Breast epithelium (tissue), 4 donors: ENCODE measurements at regions not wholly inside any gene's neighbourhood (a gene's known extent, or its start where the extent isn't known, plus 50 kb on each side); places are given as distances from the start of the nearest gene placed in this dataset.

ENCODE experiments used
- DNase-seq, 2 donors: peaks; one replicate each; pipeline ENCODE4 v3.0.0-alpha.2; 2019; ENCODE audit warnings: low spot score in 2 of 2
- H3K27ac ChIP-seq, 2 donors: fragments of 200-600 bp; sonication (generic) in 1 of 2; one replicate each; pipeline ENCODE4 v1.5.1; 2016 to 2019; ENCODE audit warnings: mild to moderate bottlenecking in 1 of 2
- H3K27me3 ChIP-seq, 2 donors: fragments of 200-600 bp; sonication (generic) in 1 of 2; one replicate each; pipeline versions ENCODE4 v1.5.1 to v1.6.0; 2017 to 2019; ENCODE audit warnings: control low read depth in 1 of 2, mild to moderate bottlenecking in 1 of 2
- H3K36me3 ChIP-seq: fragments of 200-600 bp; one replicate; pipeline ENCODE4 v1.5.1; 2019
- H3K4me1 ChIP-seq, 2 donors: fragments of 200-600 bp; sonication (generic); one replicate each; pipeline ENCODE4 v1.5.1; 2016 to 2019; ENCODE audit warnings: control low read depth in 1 of 2
- H3K4me3 ChIP-seq, 3 donors: fragments of 200-600 bp; sonication (generic); 1 replicate in 2 of 3; 2 replicates in 1 of 3; pipeline ENCODE4 v1.5.1; 2016 to 2019; ENCODE audit warnings: mild to moderate bottlenecking in 3 of 3, moderate library complexity in 2 of 3
- H3K9me3 ChIP-seq, 2 donors: fragments of 200-600 bp; sonication (generic) in 1 of 2; one replicate each; pipeline ENCODE4 v1.5.1; 2016 to 2019; ENCODE audit warnings: control low read depth in 1 of 2
- POLR2A ChIP-seq: fragments of 450-650 bp; IDR thresholded peaks from one replicate; pipeline ENCODE4 v1.6.1; 2016; ENCODE audit warnings: antibody characterized with exemption, mild to moderate bottlenecking, moderate library complexity
- POLR2AphosphoS5 ChIP-seq, 3 donors: sonication (generic); formaldehyde crosslinking; IDR thresholded peaks; one replicate each; pipeline ENCODE4 v1.6.1; 2017; ENCODE audit warnings: antibody characterized with exemption in 3 of 3
- intact Hi-C: fragments of 100-400 bp; cut with DNase I; formaldehyde crosslinking; loops from one replicate; pipeline ENCODE4 v1.15.1; 2023; ENCODE audit warnings: low total_unique reads
- TF ChIP-seq, protein P1 (sequence below), 3 donors: fragments of 450-650 bp; IDR thresholded peaks; one replicate each; pipeline ENCODE4 v1.5.1; 2016 to 2017; ENCODE audit warnings: antibody characterized with exemption in 3 of 3, mild to moderate bottlenecking in 3 of 3, moderate library complexity in 3 of 3

DNA sequence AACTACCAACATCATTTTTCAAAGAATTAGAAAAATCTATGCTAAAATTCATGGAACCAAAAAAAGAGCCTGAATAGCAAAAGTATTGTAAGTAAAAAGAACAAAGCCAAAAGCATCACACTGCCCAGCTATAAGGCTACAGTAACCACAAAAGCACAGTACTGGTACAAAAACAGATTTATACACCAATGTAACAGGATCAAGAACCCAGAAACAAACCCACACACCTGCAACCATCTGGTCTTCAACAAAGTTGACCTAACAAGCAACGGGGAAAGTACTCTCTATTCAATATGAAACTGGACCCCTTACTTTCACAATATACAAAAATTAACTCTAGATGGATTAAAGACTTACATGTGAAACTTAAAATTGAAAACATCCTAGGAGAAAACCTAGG lies 94.2 kb upstream of the TARS1 start:
- Histone ChIP-seq H3K36me3 (no peaks in the 10 kb centered on the region), H3K27me3 (no peaks in the 10 kb centered on the region), H3K4me1 (no peaks in the 10 kb centered on the region), H3K9me3 (no peaks in the 10 kb centered on the region), H3K4me3 (no peak overlapping the region), H3K27ac (no peak overlapping the region)
- TF ChIP-seq POLR2A, result no peak
- no peak for DNase-seq
- intact Hi-C loops, result no loop called here

DNA sequence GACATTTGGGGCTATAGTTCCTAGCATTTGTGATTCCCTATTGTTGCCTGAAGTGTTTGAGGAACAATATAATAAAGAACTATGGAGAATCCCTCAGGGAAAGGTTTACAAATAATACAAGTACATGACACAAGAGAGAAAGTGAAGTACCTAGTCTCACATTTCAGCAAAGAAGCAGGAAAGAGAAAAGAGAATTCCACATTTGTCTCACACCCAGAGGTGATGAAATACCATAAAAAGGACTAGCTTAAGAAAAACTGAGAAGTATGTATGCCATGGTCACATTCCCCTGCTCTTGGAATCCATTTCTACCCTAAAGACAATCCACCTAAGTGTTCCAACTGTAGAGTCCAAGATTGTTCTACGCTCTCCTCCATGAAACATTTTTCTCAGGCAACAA lies 79.0 kb upstream of the TARS1 start:
- no peaks in the 10 kb centered on the region for H3K36me3 ChIP-seq
- H3K27ac ChIP-seq, result no peak overlapping the region
- no peak overlapping the region for H3K4me3 ChIP-seq
- intact Hi-C loops, result no loop called here
- no peak for DNase-seq
- peaks cover 0 to 5% of the 10 kb centered on the region in 2 donors for H3K9me3 ChIP-seq
- TF ChIP-seq POLR2A (no peak), POLR2AphosphoS5 (IDR thresholded peaks at IDR 0.05) (no peak)
- H3K27me3 ChIP-seq, result no peaks in the 10 kb centered on the region
- no peaks in the 10 kb centered on the region for H3K4me1 ChIP-seq

DNA sequence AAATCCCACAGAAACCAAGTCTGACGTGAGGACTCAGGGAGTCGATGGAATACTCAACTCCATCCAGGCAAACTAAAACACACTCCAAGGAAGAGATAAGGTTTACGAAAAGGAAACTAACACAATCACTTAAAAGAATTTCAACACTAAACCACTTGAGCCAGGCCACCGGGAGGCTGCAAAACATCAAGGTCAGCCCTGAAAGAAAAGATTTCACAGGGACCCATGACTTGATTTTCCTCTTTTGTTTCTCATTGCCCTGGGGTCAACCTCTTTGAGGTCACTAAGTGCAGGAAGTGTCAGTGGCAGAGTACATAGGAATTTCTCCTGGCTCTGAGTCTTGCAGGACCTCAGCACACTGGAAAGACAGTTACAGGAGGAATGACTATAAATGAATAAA lies 77.8 kb upstream of the TARS1 start:
- H3K36me3 ChIP-seq, result no peaks in the 10 kb centered on the region
- H3K4me1 ChIP-seq, result no peaks in the 10 kb centered on the region
- H3K9me3 ChIP-seq, result peaks cover 0 to 5% of the 10 kb centered on the region in 2 donors
- peak overlapping the region; percentile 52 to 86 for H3K27ac ChIP-seq
- TF ChIP-seq POLR2AphosphoS5 (IDR thresholded peaks at IDR 0.05) (peak in 1 of 3 donors; percentile 31), POLR2A (no peak)
- TF ChIP-seq, protein P1, sequence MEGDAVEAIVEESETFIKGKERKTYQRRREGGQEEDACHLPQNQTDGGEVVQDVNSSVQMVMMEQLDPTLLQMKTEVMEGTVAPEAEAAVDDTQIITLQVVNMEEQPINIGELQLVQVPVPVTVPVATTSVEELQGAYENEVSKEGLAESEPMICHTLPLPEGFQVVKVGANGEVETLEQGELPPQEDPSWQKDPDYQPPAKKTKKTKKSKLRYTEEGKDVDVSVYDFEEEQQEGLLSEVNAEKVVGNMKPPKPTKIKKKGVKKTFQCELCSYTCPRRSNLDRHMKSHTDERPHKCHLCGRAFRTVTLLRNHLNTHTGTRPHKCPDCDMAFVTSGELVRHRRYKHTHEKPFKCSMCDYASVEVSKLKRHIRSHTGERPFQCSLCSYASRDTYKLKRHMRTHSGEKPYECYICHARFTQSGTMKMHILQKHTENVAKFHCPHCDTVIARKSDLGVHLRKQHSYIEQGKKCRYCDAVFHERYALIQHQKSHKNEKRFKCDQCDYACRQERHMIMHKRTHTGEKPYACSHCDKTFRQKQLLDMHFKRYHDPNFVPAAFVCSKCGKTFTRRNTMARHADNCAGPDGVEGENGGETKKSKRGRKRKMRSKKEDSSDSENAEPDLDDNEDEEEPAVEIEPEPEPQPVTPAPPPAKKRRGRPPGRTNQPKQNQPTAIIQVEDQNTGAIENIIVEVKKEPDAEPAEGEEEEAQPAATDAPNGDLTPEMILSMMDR (IDR thresholded peaks at IDR 0.05), result no peak
- no peaks in the 10 kb centered on the region for H3K27me3 ChIP-seq
- peak overlapping the region in 1 of 3 donors; percentile 25 for H3K4me3 ChIP-seq
- no peak for DNase-seq
- intact Hi-C loops, result no loop called here

DNA sequence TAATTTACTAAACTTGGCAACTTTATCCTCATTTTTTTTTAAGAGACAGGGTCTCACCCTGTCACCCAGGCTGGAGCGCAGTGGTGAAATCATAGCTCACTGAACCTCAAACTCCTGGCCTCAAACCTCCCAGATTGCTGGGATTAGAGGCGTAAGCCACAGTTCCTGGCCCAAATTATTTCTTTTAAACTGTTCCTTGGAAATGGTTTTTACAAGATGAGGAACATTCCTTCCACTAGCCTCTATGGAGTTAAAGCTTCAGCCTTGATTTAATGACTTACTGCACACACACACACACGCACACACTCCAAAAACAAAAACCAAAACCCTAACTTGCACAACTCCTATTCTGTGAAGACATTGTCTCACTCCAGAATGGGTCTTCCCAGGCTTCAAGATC lies 77.2 kb upstream of the TARS1 start:
- intact Hi-C loops, result no loop called here
- no peak for DNase-seq
- Histone ChIP-seq H3K4me1 (no peaks in the 10 kb centered on the region), H3K27ac (no peak overlapping the region), H3K9me3 (peaks cover 0 to 5% of the 10 kb centered on the region in 2 donors), H3K36me3 (no peaks in the 10 kb centered on the region), H3K27me3 (no peaks in the 10 kb centered on the region), H3K4me3 (no peak overlapping the region)
- TF ChIP-seq POLR2AphosphoS5 (IDR thresholded peaks at IDR 0.05) (no peak), POLR2A (no peak)
- TF ChIP-seq, protein P1 (IDR thresholded peaks at IDR 0.05), result no peak

DNA sequence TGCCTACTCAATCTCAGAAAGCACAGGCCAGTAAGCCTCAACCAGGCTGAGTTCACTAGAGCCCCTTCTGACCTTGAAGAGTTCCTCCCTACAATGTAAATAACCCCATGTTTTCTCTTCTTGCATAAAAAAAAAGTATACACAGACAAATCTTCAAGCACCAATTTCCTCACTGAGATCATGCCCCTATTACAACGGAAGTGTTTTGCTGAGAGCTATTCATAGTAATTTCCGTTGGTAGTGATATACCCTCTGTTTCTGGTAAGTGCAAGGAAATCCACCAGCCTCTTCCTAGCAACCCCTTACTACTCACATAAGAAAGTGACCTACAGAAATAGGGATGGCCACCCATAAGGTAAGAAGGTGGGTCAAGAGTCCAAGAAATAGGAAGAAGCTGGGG lies 76.4 kb upstream of the TARS1 start:
- H3K27ac ChIP-seq, result peak overlapping the region in 1 of 2 donors; percentile 52
- H3K27me3 ChIP-seq, result no peaks in the 10 kb centered on the region
- no peak for DNase-seq
- H3K4me1 ChIP-seq, result no peaks in the 10 kb centered on the region
- no peak for TF ChIP-seq POLR2A
- no peak for TF ChIP-seq POLR2AphosphoS5 (IDR thresholded peaks at IDR 0.05)
- TF ChIP-seq, protein P1 (IDR thresholded peaks at IDR 0.05), result no peak
- intact Hi-C loops, result no loop called here
- H3K4me3 ChIP-seq, result no peak overlapping the region
- peaks cover 0 to 5% of the 10 kb centered on the region in 2 donors for H3K9me3 ChIP-seq
- no peaks in the 10 kb centered on the region for H3K36me3 ChIP-seq

DNA sequence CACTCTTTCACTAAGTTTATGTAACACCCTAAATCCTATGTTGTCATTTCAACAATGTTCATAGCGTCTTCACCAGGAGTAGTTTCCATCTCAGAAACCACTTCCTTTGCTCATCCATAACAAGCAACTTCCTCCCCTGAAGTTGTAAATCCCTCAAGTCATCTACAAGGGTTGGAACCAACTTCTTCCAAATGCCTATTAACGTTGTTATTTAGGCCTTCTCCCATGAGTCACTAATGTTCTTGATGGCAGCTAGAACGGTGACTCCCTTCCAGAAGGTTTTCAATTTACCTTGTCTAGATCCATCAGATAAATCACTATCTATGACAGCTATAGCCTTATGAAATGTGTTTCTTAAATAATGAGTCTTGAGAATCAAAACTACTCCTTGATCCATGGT lies 73.3 kb upstream of the TARS1 start:
- intact Hi-C loops, result no loop called here
- Histone ChIP-seq H3K27me3 (no peaks in the 10 kb centered on the region), H3K4me3 (no peak overlapping the region), H3K4me1 (no peaks in the 10 kb centered on the region), H3K27ac (no peak overlapping the region), H3K36me3 (no peaks in the 10 kb centered on the region), H3K9me3 (no peaks in the 10 kb centered on the region)
- TF ChIP-seq, protein P1 (IDR thresholded peaks at IDR 0.05), result no peak
- TF ChIP-seq POLR2A (no peak), POLR2AphosphoS5 (IDR thresholded peaks at IDR 0.05) (no peak)
- no peak for DNase-seq
